Neuron (in vitro differentiated cells): ENCODE measurements at regions not wholly inside any gene's neighbourhood (a gene's known extent, or its start where the extent isn't known, plus 50 kb on each side); places are given as distances from the start of the nearest gene placed in this dataset.

ENCODE experiments used
- H2AFZ ChIP-seq: one replicate; pipeline ENCODE4 v1.6.1; 2013; ENCODE audit warnings: low read depth, mild to moderate bottlenecking, inconsistent platforms, low read length, moderate library complexity
- H3K27me3 ChIP-seq: one replicate; pipeline ENCODE4 v1.6.1; 2013; ENCODE audit warnings: low read length; ENCODE audit not compliant: insufficient read depth
- H3K36me3 ChIP-seq: one replicate; pipeline ENCODE4 v1.6.1; 2013; ENCODE audit warnings: low read length; ENCODE audit not compliant: insufficient read depth
- H3K4me1 ChIP-seq: one replicate; pipeline ENCODE4 v1.6.1; 2013; ENCODE audit warnings: low read length; ENCODE audit not compliant: insufficient read depth
- H3K4me3 ChIP-seq: 2 replicates; pipeline ENCODE4 v1.5.1; 2013; ENCODE audit warnings: mild to moderate bottlenecking, low read length, moderate library complexity
- H3K9me3 ChIP-seq: one replicate; pipeline ENCODE4 v1.6.1; 2013; ENCODE audit warnings: low read length

GRCh38 chr20:6857927-6858326 is 90.4 kb downstream of the BMP2 start:
- Histone ChIP-seq H3K36me3 (no peaks in the 10 kb centered on the region), H3K4me1 (no peaks in the 10 kb centered on the region), H2AFZ (no peak overlapping the region), H3K9me3 (no peaks in the 10 kb centered on the region), H3K4me3 (no peak overlapping the region), H3K27me3 (no peaks in the 10 kb centered on the region)

- Histone ChIP-seq H3K36me3 (no peaks in the 10 kb centered on the region), H3K9me3 (no peaks in the 10 kb centered on the region), H3K27me3 (no peaks in the 10 kb centered on the region), H3K4me3 (no peak overlapping the region), H2AFZ (no peak overlapping the region), H3K4me1 (no peaks in the 10 kb centered on the region)
Measured at GRCh38 chr20:6863355-6863754, 95.9 kb downstream of the BMP2 start.

GRCh38 chr20:6863798-6864201 is 96.3 kb downstream of the BMP2 start:
- no peaks in the 10 kb centered on the region for H3K27me3 ChIP-seq

GRCh38 chr20:6864740-6865139 is 97.3 kb downstream of the BMP2 start:
- Histone ChIP-seq H3K4me3 (no peak overlapping the region), H3K36me3 (no peaks in the 10 kb centered on the region), H3K4me1 (no peaks in the 10 kb centered on the region), H3K9me3 (no peaks in the 10 kb centered on the region), H2AFZ (no peak overlapping the region), H3K27me3 (no peaks in the 10 kb centered on the region)

More at GRCh38 chr20:6863798-6864201, 96.3 kb downstream of the BMP2 start:
- no peak overlapping the region for H3K4me3 ChIP-seq
- no peaks in the 10 kb centered on the region for H3K9me3 ChIP-seq
- H3K36me3 ChIP-seq, result no peaks in the 10 kb centered on the region
- H3K4me1 ChIP-seq, result no peaks in the 10 kb centered on the region
- no peak overlapping the region for H2AFZ ChIP-seq

DNA sequence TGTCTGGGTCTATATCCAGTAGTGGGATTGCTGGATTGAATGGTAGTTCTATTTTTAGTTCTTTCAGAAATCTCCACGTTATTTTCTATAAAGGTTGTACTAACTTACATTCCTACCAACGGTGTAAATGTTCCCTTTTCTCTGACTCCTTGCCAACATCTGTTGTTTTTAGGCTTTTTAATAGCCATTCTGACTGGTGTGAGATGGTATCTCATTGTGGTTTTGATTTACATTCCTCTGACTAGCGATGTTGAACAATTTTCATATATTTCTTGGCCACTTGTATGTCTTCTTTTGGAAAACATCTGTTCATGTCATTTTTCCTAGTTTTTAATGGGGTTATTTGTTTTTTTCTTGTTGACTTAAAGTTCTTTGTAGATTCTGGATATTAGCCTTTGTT is 99.3 kb downstream of the BMP2 start:
- no peak overlapping the region for H2AFZ ChIP-seq
- H3K27me3 ChIP-seq, result no peaks in the 10 kb centered on the region
- no peak overlapping the region for H3K4me3 ChIP-seq
- H3K4me1 ChIP-seq, result no peaks in the 10 kb centered on the region
- H3K36me3 ChIP-seq, result no peaks in the 10 kb centered on the region
- no peaks in the 10 kb centered on the region for H3K9me3 ChIP-seq

- Histone ChIP-seq H3K36me3 (no peaks in the 10 kb centered on the region), H3K4me3 (no peak overlapping the region), H3K27me3 (no peaks in the 10 kb centered on the region), H3K9me3 (no peaks in the 10 kb centered on the region), H3K4me1 (no peaks in the 10 kb centered on the region), H2AFZ (no peak overlapping the region)
Measured at GRCh38 chr20:6868861-6869260, 101.4 kb downstream of the BMP2 start.

DNA sequence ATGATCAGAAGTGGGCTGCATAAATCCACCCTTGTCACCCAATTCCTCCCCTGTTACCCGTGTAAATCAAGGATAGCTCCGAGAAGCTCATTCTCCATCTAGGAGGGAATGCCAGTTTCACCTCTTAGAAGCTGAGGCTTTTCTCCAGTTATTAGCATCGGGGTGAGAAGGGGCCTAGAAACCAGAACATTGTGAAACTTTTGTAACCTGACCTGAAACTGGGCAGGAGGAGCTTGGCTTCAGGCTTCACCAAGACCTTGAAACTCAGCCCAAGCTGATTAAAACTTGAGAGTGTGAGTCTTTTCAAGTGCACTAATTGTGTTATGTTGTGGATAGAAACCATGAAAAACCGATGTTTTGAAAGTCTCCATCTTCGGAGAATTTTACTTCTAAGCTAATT is 103.1 kb downstream of the BMP2 start:
- H3K4me1 ChIP-seq, result no peaks in the 10 kb centered on the region
- no peaks in the 10 kb centered on the region for H3K36me3 ChIP-seq
- H3K27me3 ChIP-seq, result no peaks in the 10 kb centered on the region
- no peak overlapping the region for H2AFZ ChIP-seq
- H3K9me3 ChIP-seq, result no peaks in the 10 kb centered on the region
- no peak overlapping the region for H3K4me3 ChIP-seq

DNA sequence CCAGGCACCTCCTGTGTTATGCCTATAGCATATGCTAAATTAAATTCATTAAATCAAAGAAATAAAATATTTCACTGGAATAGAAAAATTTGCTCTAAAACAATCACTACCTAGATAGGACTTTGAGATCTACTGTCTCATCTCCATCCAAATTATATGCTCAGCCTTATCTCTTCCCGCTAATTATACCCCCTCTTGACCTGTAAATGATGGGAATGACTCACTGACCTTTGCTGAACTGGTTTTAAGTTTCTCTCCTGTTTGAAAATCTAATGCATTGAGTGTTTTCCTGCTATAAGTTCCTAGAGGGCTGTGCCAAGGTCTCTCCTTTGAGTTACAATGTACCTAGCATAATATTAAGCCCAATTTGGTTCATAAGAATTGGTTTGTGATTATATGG is 110.1 kb downstream of the BMP2 start:
- Histone ChIP-seq H3K4me1 (no peaks in the 10 kb centered on the region), H3K4me3 (no peak overlapping the region), H3K36me3 (no peaks in the 10 kb centered on the region)

GRCh38 chr20:6882561-6883291 is 115.2 kb downstream of the BMP2 start:
- no peaks in the 10 kb centered on the region for H3K27me3 ChIP-seq
- no peaks in the 10 kb centered on the region for H3K9me3 ChIP-seq
- no peak overlapping the region for H2AFZ ChIP-seq
- no peaks in the 10 kb centered on the region for H3K4me1 ChIP-seq
- H3K36me3 ChIP-seq, result no peaks in the 10 kb centered on the region
- no peak overlapping the region for H3K4me3 ChIP-seq

More for the DNA sequence above, 110.1 kb downstream of the BMP2 start:
- Histone ChIP-seq H3K27me3 (no peaks in the 10 kb centered on the region), H2AFZ (no peak overlapping the region), H3K9me3 (no peaks in the 10 kb centered on the region)

- H3K36me3 ChIP-seq, result no peaks in the 10 kb centered on the region
- no peaks in the 10 kb centered on the region for H3K9me3 ChIP-seq
- H3K4me3 ChIP-seq, result no peak overlapping the region
- H2AFZ ChIP-seq, result no peak overlapping the region
- H3K27me3 ChIP-seq, result no peaks in the 10 kb centered on the region
- no peaks in the 10 kb centered on the region for H3K4me1 ChIP-seq
Measured at GRCh38 chr20:6884114-6884513, 116.6 kb downstream of the BMP2 start.

GRCh38 chr20:6886065-6886729 is 118.7 kb downstream of the BMP2 start:
- no peak overlapping the region for H3K4me3 ChIP-seq

GRCh38 chr20:6887966-6888365 is 120.5 kb downstream of the BMP2 start:
- Histone ChIP-seq H3K4me1 (no peaks in the 10 kb centered on the region), H3K4me3 (no peak overlapping the region), H3K9me3 (no peaks in the 10 kb centered on the region), H3K36me3 (no peaks in the 10 kb centered on the region), H3K27me3 (no peaks in the 10 kb centered on the region), H2AFZ (no peak overlapping the region)

More at GRCh38 chr20:6886065-6886729, 118.7 kb downstream of the BMP2 start:
- H3K4me1 ChIP-seq, result no peaks in the 10 kb centered on the region
- no peaks in the 10 kb centered on the region for H3K36me3 ChIP-seq
- no peaks in the 10 kb centered on the region for H3K27me3 ChIP-seq
- no peaks in the 10 kb centered on the region for H3K9me3 ChIP-seq
- H2AFZ ChIP-seq, result no peak overlapping the region

- Histone ChIP-seq H3K36me3 (no peaks in the 10 kb centered on the region), H3K27me3 (no peaks in the 10 kb centered on the region), H3K9me3 (no peaks in the 10 kb centered on the region), H3K4me1 (no peaks in the 10 kb centered on the region), H3K4me3 (no peak overlapping the region), H2AFZ (no peak overlapping the region)
Measured at GRCh38 chr20:6888736-6889395, 121.4 kb downstream of the BMP2 start.
